ENCODE measurements at regions not wholly inside any gene's neighbourhood (a gene's known extent, or its start where the extent isn't known, plus 50 kb on each side); places are given as distances from the start of the nearest gene placed in this dataset.

GRCh38 chr15:31197497-31198414 is 96.2 kb upstream of the TRPM1 start (continued):
- TF ChIP-seq MLLT1 (IDR thresholded peaks at IDR 0.05) = no peak
- no peak for TF ChIP-seq CEBPZ (IDR thresholded peaks at IDR 0.05; ENCODE audit: low read depth, low read length)
- peak; percentile 34 for TF ChIP-seq RELA (IDR thresholded peaks at IDR 0.05; ENCODE audit: borderline replicate concordance, partially characterized antibody)
- no peak for TF ChIP-seq SREBF2 (IDR thresholded peaks at IDR 0.05; ENCODE audit: low read length)
- no peak for TF ChIP-seq TBL1XR1 (IDR thresholded peaks at IDR 0.05; ENCODE audit: low read depth, low read length)
- no peak for TF ChIP-seq TCF7 (IDR thresholded peaks at IDR 0.05; ENCODE audit: borderline replicate concordance)
- 0 out of 2 replicates have a peak, but pooled peaks have one; percentile 37 for TF ChIP-seq DPF2 (IDR thresholded peaks at IDR 0.05)
- no peak for TF ChIP-seq BCLAF1 (IDR thresholded peaks at IDR 0.05)
- no peak for TF ChIP-seq USF1 (IDR thresholded peaks at IDR 0.05; ENCODE audit: borderline replicate concordance, extremely low read length, insufficient read depth, low read depth, low read length)
- no peak for TF ChIP-seq NFYB (IDR thresholded peaks at IDR 0.05; ENCODE audit: insufficient read depth, low read depth, low read length)
- TF ChIP-seq ZNF274 (IDR thresholded peaks at IDR 0.05; ENCODE audit: insufficient read depth, insufficient read length) = no peak
- TF ChIP-seq CTCF (IDR thresholded peaks at IDR 0.05 in 2 of 3, conservative IDR thresholded peaks at IDR 0.05 in 1 of 3; ENCODE audit: control insufficient read depth in 2 of 3, extremely low read depth in 1 of 3, insufficient read depth in 1 of 3, low read depth in 3 of 3, low read length in 3 of 3) = peak; percentile 81 to 91 (median 81)
- no peak for TF ChIP-seq ATF3 (IDR thresholded peaks at IDR 0.05; ENCODE audit: borderline replicate concordance, extremely low read depth, low read depth, low read length)
- TF ChIP-seq NR2F1 (conservative IDR thresholded peaks at IDR 0.05) = 0 out of 2 replicates have a peak, but pooled peaks have one; percentile 16
- no peak for TF ChIP-seq SP1 (IDR thresholded peaks at IDR 0.05; ENCODE audit: low read depth, low read length)
- no peak for TF ChIP-seq BMI1 (IDR thresholded peaks at IDR 0.05; ENCODE audit: borderline replicate concordance)
- peak in 1 of 2 experiments; percentile 58; a peak in 1 of 4 replicates for TF ChIP-seq IKZF2 (IDR thresholded peaks at IDR 0.05)
- TF ChIP-seq RCOR1 (conservative IDR thresholded peaks at IDR 0.05; ENCODE audit: low read depth, low read length) = no peak
